Neural cell (in vitro differentiated cells): ENCODE measurements at regions not wholly inside any gene's neighbourhood (a gene's known extent, or its start where the extent isn't known, plus 50 kb on each side); places are given as distances from the start of the nearest gene placed in this dataset.

Experiments
- EP300 ChIP-seq: fragments of 450-650 bp; conservative IDR thresholded peaks from 2 replicates; pipeline ENCODE4 v1.6.1; 2014; ENCODE audit warnings: antibody characterized with exemption, mild to moderate bottlenecking, moderate library complexity; ENCODE audit not compliant: poor library complexity, severe bottlenecking
- EZH2 ChIP-seq: fragments of 200-600, 300-800 bp; shearing (Covaris generic), sonication (generic); IDR thresholded peaks from 2 replicates; pipeline ENCODE4 v1.6.1; 2014; ENCODE audit warnings: antibody characterized with exemption, low read length, borderline replicate concordance, mild to moderate bottlenecking; ENCODE audit not compliant: insufficient read depth, poor library complexity, severe bottlenecking
- MXI1 ChIP-seq: fragments of 450-650 bp; conservative IDR thresholded peaks from 2 replicates; pipeline ENCODE4 v1.6.1; 2014; ENCODE audit warnings: antibody characterized with exemption, mild to moderate bottlenecking; ENCODE audit not compliant: poor library complexity, severe bottlenecking
- POLR2AphosphoS5 ChIP-seq: IDR thresholded peaks from 2 replicates; pipeline ENCODE4 v1.6.1; 2012
- RAD21 ChIP-seq: fragments of 450-650 bp; conservative IDR thresholded peaks from 2 replicates; pipeline ENCODE4 v1.6.1; 2014; ENCODE audit warnings: antibody characterized with exemption, mild to moderate bottlenecking, moderate library complexity
- SMC3 ChIP-seq: fragments of 450-650 bp; conservative IDR thresholded peaks from 2 replicates; pipeline ENCODE4 v1.6.1; 2014; ENCODE audit warnings: antibody characterized with exemption, mild to moderate bottlenecking, moderate library complexity; ENCODE audit not compliant: poor library complexity
- TAF1 ChIP-seq: IDR thresholded peaks from 2 replicates; pipeline ENCODE4 v1.6.1; 2012; ENCODE audit warnings: low read depth
- TF ChIP-seq, protein P1 (sequence below): fragments of 450-650 bp; IDR thresholded peaks from 2 replicates; pipeline ENCODE4 v1.5.1; 2014; ENCODE audit warnings: antibody characterized with exemption, mild to moderate bottlenecking, moderate library complexity; ENCODE audit not compliant: poor library complexity, severe bottlenecking

DNA sequence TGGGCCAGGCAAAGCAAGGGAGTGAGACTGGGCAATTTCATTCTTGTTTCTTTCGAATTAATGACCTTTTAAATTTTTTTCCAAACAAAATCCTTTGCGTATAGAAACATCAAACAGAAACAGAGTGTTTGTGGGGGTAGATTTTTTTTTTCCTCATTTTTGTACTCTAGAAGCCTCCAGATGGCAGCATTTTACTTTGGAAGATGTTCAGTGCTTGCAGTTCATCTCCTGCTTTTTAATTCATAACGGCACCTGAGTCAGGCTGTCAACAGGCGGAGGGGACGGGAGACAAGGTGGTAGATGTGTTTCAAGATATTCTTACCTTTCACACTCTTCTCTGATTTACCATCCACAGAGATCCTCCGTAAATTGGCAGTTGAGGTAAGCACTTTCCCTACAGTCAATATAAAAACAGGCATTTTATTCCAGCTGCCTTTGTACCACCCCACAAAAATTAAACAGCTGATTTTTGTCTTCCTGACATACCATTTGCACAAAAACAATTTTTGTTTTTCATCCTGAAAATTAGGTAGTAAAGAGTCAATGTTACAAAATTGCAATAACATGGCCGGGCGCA lies 99.5 kb upstream of the FBXL17 start:
- TF ChIP-seq RAD21 (peak; percentile 86), POLR2AphosphoS5 (no peak), EP300 (no peak), SMC3 (peak; percentile 82), EZH2 (no peak), TAF1 (no peak), MXI1 (no peak)
- TF ChIP-seq, protein P1, sequence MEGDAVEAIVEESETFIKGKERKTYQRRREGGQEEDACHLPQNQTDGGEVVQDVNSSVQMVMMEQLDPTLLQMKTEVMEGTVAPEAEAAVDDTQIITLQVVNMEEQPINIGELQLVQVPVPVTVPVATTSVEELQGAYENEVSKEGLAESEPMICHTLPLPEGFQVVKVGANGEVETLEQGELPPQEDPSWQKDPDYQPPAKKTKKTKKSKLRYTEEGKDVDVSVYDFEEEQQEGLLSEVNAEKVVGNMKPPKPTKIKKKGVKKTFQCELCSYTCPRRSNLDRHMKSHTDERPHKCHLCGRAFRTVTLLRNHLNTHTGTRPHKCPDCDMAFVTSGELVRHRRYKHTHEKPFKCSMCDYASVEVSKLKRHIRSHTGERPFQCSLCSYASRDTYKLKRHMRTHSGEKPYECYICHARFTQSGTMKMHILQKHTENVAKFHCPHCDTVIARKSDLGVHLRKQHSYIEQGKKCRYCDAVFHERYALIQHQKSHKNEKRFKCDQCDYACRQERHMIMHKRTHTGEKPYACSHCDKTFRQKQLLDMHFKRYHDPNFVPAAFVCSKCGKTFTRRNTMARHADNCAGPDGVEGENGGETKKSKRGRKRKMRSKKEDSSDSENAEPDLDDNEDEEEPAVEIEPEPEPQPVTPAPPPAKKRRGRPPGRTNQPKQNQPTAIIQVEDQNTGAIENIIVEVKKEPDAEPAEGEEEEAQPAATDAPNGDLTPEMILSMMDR: peak; percentile 77
